Ovary (tissue), 3 donors: ENCODE measurements at regions not wholly inside any gene's neighbourhood (a gene's known extent, or its start where the extent isn't known, plus 50 kb on each side); places are given as distances from the start of the nearest gene placed in this dataset.

Experiments
- EP300 ChIP-seq: sonication (generic); formaldehyde crosslinking; IDR thresholded peaks from one replicate; pipeline ENCODE4 v1.6.1; 2017; ENCODE audit warnings: antibody characterized with exemption
- TF ChIP-seq, protein P1 (sequence below), 3 donors: fragments of 450-650 bp in 2 of 3; fragments of 200-600 bp in 1 of 3; IDR thresholded peaks; one replicate each; pipeline versions ENCODE4 v1.5.1 to v1.8.0; 2016 to 2022; ENCODE audit warnings: antibody characterized with exemption in 3 of 3, mild to moderate bottlenecking in 1 of 3
- donor health status: DM: no; HTN: no; CAD: no.

DNA sequence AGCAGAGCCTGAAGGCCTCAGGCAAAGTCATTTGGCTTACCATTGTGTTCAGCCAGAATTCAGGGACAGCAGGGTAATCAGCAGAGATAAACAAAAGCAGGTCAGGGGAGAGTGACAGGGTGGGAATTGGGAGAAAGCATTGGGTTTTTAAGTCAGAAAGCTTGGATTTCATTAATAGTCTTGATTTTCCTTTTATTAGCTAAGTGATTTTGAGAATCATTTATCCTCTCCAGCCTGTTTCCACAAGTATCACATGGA is 410.1 kb downstream of the HNRNPD start:
- no peak for TF ChIP-seq EP300
- TF ChIP-seq, protein P1, sequence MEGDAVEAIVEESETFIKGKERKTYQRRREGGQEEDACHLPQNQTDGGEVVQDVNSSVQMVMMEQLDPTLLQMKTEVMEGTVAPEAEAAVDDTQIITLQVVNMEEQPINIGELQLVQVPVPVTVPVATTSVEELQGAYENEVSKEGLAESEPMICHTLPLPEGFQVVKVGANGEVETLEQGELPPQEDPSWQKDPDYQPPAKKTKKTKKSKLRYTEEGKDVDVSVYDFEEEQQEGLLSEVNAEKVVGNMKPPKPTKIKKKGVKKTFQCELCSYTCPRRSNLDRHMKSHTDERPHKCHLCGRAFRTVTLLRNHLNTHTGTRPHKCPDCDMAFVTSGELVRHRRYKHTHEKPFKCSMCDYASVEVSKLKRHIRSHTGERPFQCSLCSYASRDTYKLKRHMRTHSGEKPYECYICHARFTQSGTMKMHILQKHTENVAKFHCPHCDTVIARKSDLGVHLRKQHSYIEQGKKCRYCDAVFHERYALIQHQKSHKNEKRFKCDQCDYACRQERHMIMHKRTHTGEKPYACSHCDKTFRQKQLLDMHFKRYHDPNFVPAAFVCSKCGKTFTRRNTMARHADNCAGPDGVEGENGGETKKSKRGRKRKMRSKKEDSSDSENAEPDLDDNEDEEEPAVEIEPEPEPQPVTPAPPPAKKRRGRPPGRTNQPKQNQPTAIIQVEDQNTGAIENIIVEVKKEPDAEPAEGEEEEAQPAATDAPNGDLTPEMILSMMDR (IDR thresholded peaks at IDR 0.05) = no peak
